ENCODE measurements at regions not wholly inside any gene's neighbourhood (a gene's known extent, or its start where the extent isn't known, plus 50 kb on each side); places are given as distances from the start of the nearest gene placed in this dataset.

DNA sequence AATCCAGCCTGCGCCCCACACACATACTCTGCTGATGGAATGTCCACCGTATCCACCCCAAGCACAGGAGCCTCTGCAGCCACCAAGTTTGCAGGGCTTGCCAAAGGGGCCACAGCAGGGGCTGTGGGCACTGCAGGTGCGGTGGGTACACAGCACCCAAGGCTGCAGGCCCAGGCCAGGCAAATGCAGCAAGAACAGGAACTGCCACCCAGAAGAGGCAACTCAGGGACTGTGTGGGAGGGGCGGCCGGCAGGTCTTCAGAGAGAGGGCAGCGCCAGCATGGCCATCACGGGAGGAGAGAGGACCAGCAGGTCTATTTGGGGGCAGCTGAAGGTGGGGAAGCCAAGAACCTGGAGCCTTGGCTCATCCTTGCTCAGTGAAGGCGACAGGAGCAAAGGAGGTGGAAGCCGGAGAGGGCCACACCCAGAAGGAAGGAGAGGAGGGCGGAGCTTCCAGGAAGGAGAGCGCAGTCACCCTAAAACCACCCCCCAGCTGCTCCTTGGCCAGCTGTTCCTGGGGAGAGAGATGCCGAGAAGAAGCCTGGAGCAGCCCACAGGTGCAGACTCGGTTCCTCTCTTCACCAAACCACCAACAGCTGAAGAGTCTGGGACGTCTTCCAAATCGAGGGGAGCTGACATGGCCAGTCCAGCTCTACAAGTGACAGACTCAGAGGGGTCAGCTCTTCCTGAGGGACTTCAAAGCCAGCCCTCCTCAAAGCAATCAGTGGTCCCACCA lies 265.1 kb upstream of the CDYL start:
- DNase-seq (ENCODE audit: low read depth), result no peak
- no peak overlapping the region for H3K4me3 ChIP-seq (ENCODE audit: low read length)
- TF ChIP-seq CTCF (IDR thresholded peaks at IDR 0.05; ENCODE audit: insufficient read depth, low read depth, low read length, missing control alignments), result no peak

- H3K4me3 ChIP-seq (ENCODE audit: low read length), result no peak overlapping the region
- DNase-seq (ENCODE audit: low read depth), result no peak
- no peak for TF ChIP-seq CTCF (IDR thresholded peaks at IDR 0.05; ENCODE audit: insufficient read depth, low read depth, low read length, missing control alignments)
Measured at GRCh38 chr6:4510317-4510716, 265.9 kb upstream of the CDYL start.

GRCh38 chr6:4509506-4509905 lies 266.7 kb upstream of the CDYL start:
- H3K4me3 ChIP-seq (ENCODE audit: low read length), result no peak overlapping the region
- no peak for DNase-seq (ENCODE audit: low read depth)
- TF ChIP-seq CTCF (IDR thresholded peaks at IDR 0.05; ENCODE audit: insufficient read depth, low read depth, low read length, missing control alignments), result no peak

- no peak for TF ChIP-seq CTCF (IDR thresholded peaks at IDR 0.05; ENCODE audit: insufficient read depth, low read depth, low read length, missing control alignments)
- no peak overlapping the region for H3K4me3 ChIP-seq (ENCODE audit: low read length)
- no peak for DNase-seq (ENCODE audit: low read depth)
Measured at GRCh38 chr6:4506792-4507191, 269.4 kb upstream of the CDYL start.

- TF ChIP-seq CTCF (IDR thresholded peaks at IDR 0.05; ENCODE audit: insufficient read depth, low read depth, low read length, missing control alignments), result no peak
- no peak overlapping the region for H3K4me3 ChIP-seq (ENCODE audit: low read length)
- DNase-seq (ENCODE audit: low read depth), result no peak
Measured at GRCh38 chr6:4506223-4506622, 270.0 kb upstream of the CDYL start.

DNA sequence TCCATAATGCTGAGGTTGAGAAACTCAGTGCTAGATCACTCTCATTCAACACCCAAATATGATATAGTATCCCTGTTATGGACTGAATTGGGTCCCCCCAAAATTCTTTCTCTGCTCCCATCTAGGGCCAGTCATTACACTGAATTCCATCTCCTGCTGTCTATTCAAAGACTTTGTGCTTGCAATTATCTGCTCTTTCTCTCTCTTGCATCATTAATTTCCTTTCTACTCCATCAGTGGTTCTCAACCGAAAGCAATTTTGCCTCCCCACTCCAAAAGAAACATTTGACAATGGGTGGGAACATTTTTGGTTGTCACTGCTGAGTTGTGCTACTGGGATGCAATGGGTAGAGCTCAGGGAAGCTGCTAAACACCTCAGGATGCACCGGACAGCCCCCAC lies 271.5 kb upstream of the CDYL start:
- no peak for TF ChIP-seq CTCF (IDR thresholded peaks at IDR 0.05; ENCODE audit: insufficient read depth, low read depth, low read length, missing control alignments)
- DNase-seq (ENCODE audit: low read depth), result no peak
- no peak overlapping the region for H3K4me3 ChIP-seq (ENCODE audit: low read length)

DNA sequence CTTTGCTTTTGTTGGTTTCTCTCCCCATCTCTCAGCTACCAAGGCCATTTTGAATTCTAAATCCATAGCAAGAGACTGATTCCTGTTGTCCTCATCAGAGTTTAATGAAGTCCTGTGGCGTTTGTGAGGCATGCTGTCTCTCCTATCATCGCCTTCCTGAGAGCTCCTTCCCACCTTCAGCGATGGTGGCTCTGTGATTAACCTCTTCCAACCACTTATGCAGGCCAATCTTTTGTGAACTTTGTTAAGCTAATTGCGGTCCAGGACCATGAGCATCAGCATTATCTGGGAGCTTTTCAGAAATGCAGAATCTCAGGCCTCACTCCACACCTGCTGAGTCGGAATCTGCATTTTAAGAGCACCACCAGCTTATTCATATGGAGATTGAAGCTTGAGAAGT lies 272.5 kb upstream of the CDYL start:
- H3K4me3 ChIP-seq (ENCODE audit: low read length), result no peak overlapping the region
- no peak for DNase-seq (ENCODE audit: low read depth)
- TF ChIP-seq CTCF (IDR thresholded peaks at IDR 0.05; ENCODE audit: insufficient read depth, low read depth, low read length, missing control alignments), result no peak

All from epithelial cell of esophagus (primary cell).